GM12873 (cell line): ENCODE measurements at regions not wholly inside any gene's neighbourhood (a gene's known extent, or its start where the extent isn't known, plus 50 kb on each side); places are given as distances from the start of the nearest gene placed in this dataset.

ENCODE experiments used
- TF ChIP-seq, protein P1 (sequence below): IDR thresholded peaks from 2 replicates; pipeline ENCODE4 v1.5.1; 2012; ENCODE audit warnings: low read depth, mild to moderate bottlenecking, moderate library complexity, low read length, control low read depth; ENCODE audit not compliant: insufficient read depth; ENCODE audit errors: missing control alignments

DNA sequence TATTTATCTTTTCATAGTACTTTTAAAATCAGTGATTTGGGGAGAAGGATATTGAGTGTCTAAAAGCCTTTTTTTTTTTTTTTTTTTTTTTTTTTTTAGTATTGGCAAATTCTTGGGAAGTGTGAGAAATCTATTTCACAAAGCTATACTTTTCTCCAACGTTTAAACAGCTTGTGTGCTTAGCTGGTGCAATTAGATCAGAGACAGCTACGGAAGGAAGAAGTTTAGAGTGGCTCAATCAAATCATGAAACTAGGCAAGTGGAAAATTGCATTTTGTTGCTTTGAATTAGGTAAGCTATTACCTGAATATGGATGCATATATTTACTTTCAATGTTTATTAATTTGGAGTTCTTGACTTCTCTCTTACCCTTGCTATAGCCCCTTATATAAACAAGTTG is 1001.9 kb downstream of the PDHA2 start:
- TF ChIP-seq, protein P1, sequence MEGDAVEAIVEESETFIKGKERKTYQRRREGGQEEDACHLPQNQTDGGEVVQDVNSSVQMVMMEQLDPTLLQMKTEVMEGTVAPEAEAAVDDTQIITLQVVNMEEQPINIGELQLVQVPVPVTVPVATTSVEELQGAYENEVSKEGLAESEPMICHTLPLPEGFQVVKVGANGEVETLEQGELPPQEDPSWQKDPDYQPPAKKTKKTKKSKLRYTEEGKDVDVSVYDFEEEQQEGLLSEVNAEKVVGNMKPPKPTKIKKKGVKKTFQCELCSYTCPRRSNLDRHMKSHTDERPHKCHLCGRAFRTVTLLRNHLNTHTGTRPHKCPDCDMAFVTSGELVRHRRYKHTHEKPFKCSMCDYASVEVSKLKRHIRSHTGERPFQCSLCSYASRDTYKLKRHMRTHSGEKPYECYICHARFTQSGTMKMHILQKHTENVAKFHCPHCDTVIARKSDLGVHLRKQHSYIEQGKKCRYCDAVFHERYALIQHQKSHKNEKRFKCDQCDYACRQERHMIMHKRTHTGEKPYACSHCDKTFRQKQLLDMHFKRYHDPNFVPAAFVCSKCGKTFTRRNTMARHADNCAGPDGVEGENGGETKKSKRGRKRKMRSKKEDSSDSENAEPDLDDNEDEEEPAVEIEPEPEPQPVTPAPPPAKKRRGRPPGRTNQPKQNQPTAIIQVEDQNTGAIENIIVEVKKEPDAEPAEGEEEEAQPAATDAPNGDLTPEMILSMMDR: no peak

DNA sequence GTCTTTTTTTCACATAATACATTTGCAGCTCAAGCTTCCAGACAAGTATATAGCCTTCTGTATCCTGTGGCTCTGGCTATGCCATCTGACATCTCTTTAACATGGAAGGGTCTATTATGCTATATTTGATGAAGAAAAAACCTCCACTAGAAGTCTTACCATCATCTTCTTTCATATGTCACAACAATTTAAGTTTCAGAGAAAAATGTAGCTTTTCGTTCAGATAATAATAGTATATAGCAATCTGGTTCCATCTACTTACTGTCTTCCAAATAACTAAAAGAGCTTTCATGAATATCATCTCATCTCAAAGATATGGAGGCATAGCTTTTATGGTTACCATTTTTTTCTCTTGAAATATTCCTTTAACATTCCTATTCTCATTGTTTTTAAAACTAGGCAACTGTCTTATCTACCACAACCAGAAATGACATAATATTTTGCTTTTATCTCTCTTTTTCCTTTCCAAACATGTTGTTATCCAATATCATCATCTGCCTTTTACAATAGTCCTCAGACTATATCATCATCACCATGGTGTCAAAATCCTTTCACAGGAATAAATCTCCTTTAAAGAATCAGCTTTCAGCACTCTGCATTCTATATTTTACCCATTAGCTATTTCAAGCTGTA is 1005.1 kb downstream of the PDHA2 start:
- TF ChIP-seq, protein P1: no peak

DNA sequence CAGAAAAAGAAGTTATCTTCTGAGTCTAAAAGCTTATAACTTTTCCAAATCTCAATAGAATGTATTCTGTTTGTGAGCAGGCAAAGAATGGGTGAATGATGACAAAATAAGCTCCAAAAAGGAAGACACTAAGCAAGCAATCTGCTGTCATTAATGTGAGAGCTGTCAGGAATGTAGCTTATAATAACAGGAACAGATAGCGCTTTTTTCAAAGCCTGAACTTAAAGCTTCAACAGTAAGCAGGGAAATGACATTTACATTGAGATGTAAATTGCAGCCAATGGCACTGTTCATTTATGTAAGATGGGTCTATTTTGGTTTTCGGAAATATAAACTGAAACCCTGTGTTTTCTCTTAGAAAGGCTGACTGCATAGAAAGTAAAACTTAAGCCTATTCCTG is 1005.9 kb downstream of the PDHA2 start:
- TF ChIP-seq, protein P1: no peak

DNA sequence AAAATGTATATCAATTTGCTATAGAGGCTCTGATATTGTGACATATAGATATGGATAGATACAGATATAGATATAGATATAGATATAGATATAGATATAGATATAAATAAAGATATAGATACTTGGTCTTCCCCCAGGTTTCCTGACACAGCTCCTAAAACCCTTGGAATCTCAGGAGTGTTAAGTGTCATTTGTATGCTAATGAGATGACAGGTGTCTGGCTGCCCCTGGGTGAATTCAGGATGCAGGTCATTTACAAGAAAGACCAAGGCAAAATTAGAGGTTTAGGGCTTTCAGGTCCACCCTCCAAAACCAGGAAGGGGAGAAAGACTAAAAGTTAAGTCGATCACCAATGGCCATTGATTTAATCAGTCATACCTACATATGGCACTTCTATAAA is 1034.8 kb downstream of the PDHA2 start:
- TF ChIP-seq, protein P1: no peak

DNA sequence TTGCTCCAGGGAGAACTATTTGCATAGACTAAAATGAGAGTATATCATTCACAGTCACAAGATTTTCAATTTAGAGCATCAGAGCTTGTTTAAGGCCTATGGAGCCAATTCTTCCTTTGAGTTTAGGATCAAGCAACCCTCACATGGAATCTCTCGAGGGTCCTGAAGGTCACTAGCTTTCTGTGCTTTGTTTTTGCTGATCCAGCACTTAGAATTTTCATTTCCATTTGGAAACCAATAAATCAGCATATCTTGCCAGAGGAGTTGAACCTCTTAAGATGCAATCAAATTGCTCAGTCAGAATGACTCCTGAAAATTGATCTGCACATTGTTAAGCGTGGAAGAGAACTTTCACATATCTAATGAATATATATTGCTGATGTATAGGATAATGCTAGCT is 1039.6 kb downstream of the PDHA2 start:
- TF ChIP-seq, protein P1: no peak

DNA sequence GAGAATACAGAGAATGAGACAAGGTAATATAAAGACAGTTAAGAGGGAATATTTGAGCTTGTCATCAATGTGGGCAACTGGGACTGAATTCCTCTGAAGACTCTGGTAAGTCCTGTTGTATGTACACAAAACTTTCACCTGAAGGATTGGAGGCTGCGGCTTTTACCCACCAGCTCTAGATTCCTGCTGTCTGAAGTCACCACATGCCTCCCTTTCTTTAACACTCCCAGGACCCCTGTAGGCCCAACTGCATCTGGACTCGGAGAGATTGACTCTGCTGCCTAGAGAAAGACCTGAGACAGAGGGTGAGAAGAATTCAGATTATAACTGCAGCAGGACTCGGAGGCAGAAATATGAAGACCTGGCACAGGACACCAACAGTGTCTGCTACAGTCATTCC is 1048.0 kb downstream of the PDHA2 start:
- TF ChIP-seq, protein P1: no peak

DNA sequence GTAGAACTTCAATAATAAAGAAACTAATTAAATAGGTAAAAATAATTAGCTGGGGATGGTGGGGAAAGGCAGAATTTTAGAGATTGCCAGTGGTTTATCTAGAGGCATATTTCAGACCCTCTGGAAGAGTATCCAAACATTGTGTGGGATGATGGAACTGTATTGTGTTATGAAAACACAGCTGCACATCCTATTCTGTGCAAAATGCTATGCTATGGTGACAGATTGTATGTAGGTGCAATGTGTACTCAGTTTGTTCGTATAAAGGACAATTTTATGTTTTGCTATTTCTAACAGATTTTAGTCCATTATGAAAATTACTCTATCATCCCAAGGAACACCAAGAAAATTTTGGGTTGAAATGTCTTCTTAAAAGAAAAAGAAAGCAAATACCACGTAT is 1054.7 kb downstream of the PDHA2 start:
- TF ChIP-seq, protein P1: no peak
